ENCODE measurements at regions not wholly inside any gene's neighbourhood (a gene's known extent, or its start where the extent isn't known, plus 50 kb on each side); places are given as distances from the start of the nearest gene placed in this dataset.

- DNase-seq = no peak
Observed at GRCh38 chr5:88483964-88484672, 215.5 kb upstream of the TMEM161B start.

- no peak for DNase-seq
Observed at GRCh38 chr5:88480801-88481499, 212.3 kb upstream of the TMEM161B start.

GRCh38 chr5:88480245-88480644 lies 211.6 kb upstream of the TMEM161B start:
- no peak for DNase-seq

- no peak for DNase-seq
Observed at GRCh38 chr5:88474574-88474973, 205.9 kb upstream of the TMEM161B start.

GRCh38 chr5:88470745-88471144 lies 202.1 kb upstream of the TMEM161B start:
- no peak for DNase-seq

- no peak for DNase-seq
Observed at GRCh38 chr5:88459971-88460370, 191.3 kb upstream of the TMEM161B start.

GRCh38 chr5:88452820-88453219 lies 184.2 kb upstream of the TMEM161B start:
- no peak for DNase-seq

GRCh38 chr5:88450239-88450638 lies 181.6 kb upstream of the TMEM161B start:
- no peak for DNase-seq

- no peak for DNase-seq
Observed at GRCh38 chr5:88438006-88438405, 169.4 kb upstream of the TMEM161B start.

- DNase-seq = no peak
Observed at GRCh38 chr5:88436290-88436689, 167.6 kb upstream of the TMEM161B start.

GRCh38 chr5:88428633-88429032 lies 160.0 kb upstream of the TMEM161B start:
- no peak for DNase-seq

GRCh38 chr5:88426441-88426840 lies 157.8 kb upstream of the TMEM161B start:
- no peak for DNase-seq

GRCh38 chr5:88425124-88425523 lies 156.5 kb upstream of the TMEM161B start:
- DNase-seq = no peak

GRCh38 chr5:88419931-88420330 lies 151.3 kb upstream of the TMEM161B start:
- no peak for DNase-seq

GRCh38 chr5:88407341-88407740 lies 138.7 kb upstream of the TMEM161B start:
- DNase-seq = no peak

GRCh38 chr5:88405783-88406182 lies 137.1 kb upstream of the TMEM161B start:
- no peak for DNase-seq

- DNase-seq = no peak
Observed at GRCh38 chr5:88404405-88404804, 135.8 kb upstream of the TMEM161B start.

- DNase-seq = no peak
Observed at GRCh38 chr5:88401686-88402085, 133.0 kb upstream of the TMEM161B start.

GRCh38 chr5:88401228-88401627 lies 132.6 kb upstream of the TMEM161B start:
- DNase-seq = no peak

- DNase-seq = no peak
Observed at GRCh38 chr5:88399561-88399960, 130.9 kb upstream of the TMEM161B start.

GRCh38 chr5:88398316-88398715 lies 129.7 kb upstream of the TMEM161B start:
- no peak for DNase-seq

GRCh38 chr5:88396751-88397281 lies 128.2 kb upstream of the TMEM161B start:
- no peak for DNase-seq

- no peak for DNase-seq
Observed at GRCh38 chr5:88396000-88396535, 127.4 kb upstream of the TMEM161B start.

GRCh38 chr5:88395264-88395663 lies 126.6 kb upstream of the TMEM161B start:
- DNase-seq = no peak

Data from inflammatory macrophage treated with lipopolysaccharide for 4 hours (primary cell).